ENCODE measurements at regions not wholly inside any gene's neighbourhood (a gene's known extent, or its start where the extent isn't known, plus 50 kb on each side); places are given as distances from the start of the nearest gene placed in this dataset.
"Not testable (repeated sequence)": the region's sequence is repeated elsewhere in the genome, so short reads cannot be mapped to it uniquely, and the experiment has no call there.

DNA sequence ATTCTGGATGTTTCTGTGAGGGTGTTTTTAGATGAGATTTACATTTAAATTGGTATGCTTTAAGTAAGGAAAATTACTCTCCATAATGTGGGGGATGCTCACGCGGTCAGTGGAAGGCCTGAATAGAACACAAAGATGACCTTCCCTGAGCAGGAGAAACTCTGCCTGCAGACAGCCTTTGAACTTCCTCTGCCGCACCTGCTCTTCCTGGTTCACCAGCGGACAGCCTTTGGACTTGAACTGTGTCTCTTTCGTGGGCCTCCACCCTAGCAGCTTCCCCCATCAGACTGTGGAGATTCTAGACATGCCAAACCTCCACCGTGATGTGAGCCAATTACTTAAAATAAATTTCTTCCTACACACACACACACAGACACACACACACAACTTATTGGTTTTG lies 210.7 kb downstream of the EFCAB11 start:
- DNase-seq (ENCODE audit: low read depth, low spot score): no peak

DNA sequence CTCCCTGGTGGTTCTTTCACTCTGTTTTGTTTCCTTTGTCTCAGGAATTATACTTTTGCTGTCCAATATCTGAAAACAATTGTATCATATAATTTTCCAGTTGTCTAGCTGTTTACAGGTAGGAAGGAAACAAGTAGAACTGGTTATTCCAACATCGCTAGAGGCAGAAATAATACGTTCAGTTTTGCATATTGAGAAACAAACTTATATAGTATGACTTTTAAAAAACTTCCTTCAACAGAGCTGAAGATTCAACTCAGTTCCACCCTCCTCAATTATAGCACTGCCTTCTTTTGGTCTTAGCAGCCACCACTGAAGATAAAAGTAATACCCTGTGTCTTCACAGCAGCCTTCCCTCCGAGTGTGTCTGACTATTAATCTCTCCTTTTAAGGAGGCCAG lies 214.3 kb downstream of the EFCAB11 start:
- no peak for DNase-seq (ENCODE audit: low read depth, low spot score)

- no peak for DNase-seq (ENCODE audit: low read depth, low spot score)
Observed at GRCh38 chr14:89736881-89737280, 217.6 kb downstream of the EFCAB11 start.

DNA sequence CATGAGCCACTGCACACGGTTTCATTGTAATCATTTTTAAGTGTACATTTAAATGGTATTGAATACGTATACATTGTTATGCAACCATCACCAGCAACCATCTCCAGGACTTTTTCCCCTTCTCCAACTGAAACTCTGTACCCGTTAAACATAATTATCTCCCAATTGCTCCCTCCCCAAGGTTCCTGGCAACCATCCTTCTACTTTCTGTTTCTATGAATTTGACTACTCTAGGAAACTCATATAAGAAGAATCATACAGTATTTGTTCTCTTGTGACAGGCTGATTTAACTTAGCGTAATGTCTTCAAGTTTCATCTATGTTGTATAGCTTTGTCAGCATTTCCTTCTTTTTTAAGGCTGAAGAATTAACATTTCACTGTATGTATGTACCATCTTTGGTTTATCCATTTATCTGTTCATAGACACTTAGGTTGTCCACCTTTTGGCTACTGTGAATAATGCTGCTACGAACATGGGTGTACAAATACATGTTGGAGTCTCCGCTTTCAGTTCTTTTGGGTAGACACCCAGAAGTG lies 223.1 kb downstream of the EFCAB11 start:
- no peak for DNase-seq (ENCODE audit: low read depth, low spot score)

- no peak for DNase-seq (ENCODE audit: low read depth, low spot score)
Observed at GRCh38 chr14:89730687-89731086, 223.8 kb downstream of the EFCAB11 start.

DNA sequence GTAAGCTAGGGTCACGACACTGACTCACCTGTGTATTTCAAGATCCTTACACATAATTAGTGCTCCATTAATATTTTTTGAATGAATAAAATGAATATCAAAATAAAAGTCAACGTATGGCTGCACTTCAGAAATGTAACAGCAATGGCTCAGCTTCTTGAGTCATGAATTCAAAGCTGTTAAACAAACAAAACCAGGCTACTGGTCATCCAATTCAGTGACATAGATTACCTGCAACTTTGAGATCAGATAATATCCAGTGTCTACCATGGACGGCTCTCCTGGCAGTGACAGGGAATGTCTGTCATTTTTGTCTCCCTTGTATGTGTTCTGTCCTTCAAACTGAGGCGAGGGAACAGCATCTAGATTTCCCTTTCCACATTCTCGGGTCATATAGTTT lies 225.6 kb downstream of the EFCAB11 start:
- no peak for DNase-seq (ENCODE audit: low read depth, low spot score)

GRCh38 chr14:89726226-89726625 lies 228.3 kb downstream of the EFCAB11 start:
- DNase-seq (ENCODE audit: low read depth, low spot score): not testable (repeated sequence)

DNA sequence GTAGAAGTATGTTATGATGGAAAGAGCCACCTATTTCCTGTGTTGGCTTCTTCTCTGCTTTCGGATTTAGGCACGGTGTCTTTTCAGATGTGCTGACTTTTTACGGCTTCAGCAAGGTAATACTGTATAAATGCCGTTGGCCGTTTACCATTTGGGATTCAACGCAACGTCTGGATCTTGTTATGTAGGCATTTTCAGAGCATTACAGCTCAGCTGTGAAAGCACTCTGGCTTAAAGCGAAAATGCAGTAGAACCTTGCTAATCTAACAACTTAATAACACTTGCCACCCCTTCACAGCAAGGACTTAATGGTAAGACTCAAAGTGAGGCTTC lies 229.9 kb downstream of the EFCAB11 start:
- no peak for DNase-seq (ENCODE audit: low read depth, low spot score)

DNA sequence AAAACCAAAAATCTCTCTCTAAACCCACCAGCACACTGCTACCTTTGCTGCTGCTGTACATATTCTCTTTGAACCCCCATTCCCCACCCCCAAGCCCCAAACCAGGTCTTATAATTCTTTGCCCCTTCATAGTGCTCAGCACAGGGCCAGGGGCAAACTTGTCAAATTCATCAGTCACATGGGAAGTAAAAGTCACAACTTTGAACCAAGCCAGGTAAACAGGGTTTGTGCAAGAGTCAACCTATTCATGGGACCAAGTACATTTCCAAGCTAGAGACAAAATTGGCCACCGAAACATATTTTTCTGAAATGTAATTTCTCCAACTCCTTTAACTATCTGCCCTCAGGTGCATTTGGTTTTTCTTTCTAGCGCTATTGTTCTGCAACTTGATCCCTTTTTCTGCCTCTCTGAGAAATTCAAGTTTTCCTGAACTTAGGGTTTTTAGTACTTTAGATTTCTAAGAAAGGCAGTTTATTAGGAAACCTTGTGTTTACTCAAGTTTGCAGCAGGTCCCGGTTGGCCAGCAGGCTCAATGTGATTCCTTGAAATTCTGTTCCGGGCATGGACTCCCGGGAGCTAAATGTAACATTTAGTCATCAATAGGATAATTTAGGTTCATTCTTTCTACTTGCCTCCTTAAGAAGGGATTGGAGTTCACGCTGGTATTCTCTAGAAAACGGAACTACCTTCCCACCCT lies 230.5 kb downstream of the EFCAB11 start:
- no peak for DNase-seq (ENCODE audit: low read depth, low spot score)

- no peak for DNase-seq (ENCODE audit: low read depth, low spot score)
Observed at GRCh38 chr14:89721956-89722355, 232.6 kb downstream of the EFCAB11 start.

GRCh38 chr14:89720741-89721729 lies 233.5 kb downstream of the EFCAB11 start:
- peak; percentile 13 for DNase-seq (ENCODE audit: low read depth, low spot score)

GRCh38 chr14:89720076-89720687 lies 234.3 kb downstream of the EFCAB11 start:
- DNase-seq (ENCODE audit: low read depth, low spot score): no peak

GRCh38 chr14:89719366-89720075 lies 235.0 kb downstream of the EFCAB11 start:
- no peak for DNase-seq (ENCODE audit: low read depth, low spot score)

DNA sequence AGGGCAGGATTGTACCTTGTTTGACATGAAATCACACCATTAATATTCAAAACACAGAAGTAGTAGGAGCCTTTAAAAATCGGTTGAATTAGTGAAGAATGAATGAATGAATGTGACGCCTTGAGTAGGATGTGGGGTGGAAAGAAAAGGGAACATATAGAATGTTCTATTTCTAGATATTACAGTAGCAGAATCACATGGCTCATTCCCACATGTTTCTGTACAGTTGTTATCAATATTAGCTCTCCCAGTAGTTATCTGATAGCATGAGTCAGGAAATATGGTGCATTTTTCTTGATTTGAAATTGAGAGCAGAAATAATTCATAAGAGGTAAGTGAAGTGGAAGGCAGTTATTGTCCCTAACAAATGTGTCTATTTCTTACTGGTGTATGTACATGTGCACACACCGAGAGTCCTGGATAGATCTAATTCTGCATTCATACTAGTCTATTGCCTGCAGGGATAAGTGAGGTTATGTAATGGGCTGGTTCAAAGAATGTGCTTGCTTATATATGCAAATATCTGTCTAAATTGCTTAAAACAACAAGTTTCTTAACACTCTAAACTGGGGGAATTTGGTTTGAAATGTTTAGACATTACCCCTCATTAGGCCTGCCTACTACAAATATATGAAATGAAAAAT lies 245.4 kb downstream of the EFCAB11 start:
- DNase-seq (ENCODE audit: low read depth, low spot score): no peak

DNA sequence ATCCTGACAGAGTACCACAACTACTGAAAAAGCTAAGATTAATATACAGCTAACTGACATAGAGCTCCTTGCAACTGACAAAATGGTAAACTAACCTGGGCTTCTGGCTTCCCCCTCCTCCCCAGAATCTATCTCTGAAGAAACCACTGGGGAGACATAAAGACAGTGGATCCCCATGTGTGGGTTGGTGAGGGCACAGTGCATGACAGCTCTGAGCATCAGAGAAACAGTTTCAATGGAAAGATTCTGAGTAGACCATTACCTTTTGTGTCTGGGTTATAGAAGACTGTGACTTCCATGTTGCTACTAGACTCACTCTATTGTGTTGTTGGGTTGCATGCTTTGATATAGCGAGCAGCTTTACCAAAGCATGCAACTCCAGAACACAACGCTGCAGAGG lies 247.4 kb downstream of the EFCAB11 start:
- DNase-seq (ENCODE audit: low read depth, low spot score): no peak

GRCh38 chr14:89702876-89703200 lies 251.7 kb downstream of the EFCAB11 start:
- no peak for DNase-seq (ENCODE audit: low read depth, low spot score)

DNA sequence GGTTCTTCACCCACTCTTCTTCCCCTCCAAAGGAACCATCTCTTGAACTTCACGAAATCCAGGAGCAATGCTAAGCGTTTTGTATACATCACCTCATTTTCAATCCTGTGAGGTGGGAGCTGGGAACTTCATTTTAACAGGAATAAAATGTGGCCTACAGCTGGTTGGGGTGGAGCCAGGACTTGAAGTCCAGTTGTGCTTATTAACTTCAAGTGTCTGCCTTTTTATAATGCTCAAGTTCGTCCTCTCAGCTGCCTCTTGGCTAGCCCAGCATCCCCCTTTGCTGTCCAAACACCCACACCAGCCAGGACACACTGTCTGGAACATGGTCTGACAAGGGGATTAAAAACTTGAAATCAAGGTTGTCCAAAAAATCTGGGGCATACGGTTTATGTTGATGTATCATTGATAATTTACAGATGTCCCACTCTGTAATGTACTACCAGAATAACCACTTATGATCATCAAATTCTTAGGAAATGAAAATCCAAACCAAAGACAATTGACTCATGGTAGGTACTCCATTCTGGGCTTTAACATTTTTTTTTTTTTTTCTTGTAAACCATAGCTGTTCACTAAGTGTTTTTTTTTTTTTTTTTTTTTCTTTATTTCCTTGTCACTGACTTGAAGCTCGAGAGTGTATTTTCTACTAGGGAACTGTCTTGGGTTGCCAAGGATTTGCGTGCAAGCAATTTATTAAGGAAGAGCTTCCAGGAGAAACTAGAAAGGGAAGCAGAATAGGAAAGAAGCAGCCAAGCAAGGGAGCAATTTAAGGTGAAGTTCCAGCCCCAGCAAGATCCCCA lies 252.3 kb downstream of the EFCAB11 start:
- DNase-seq (ENCODE audit: low read depth, low spot score): no peak

DNA sequence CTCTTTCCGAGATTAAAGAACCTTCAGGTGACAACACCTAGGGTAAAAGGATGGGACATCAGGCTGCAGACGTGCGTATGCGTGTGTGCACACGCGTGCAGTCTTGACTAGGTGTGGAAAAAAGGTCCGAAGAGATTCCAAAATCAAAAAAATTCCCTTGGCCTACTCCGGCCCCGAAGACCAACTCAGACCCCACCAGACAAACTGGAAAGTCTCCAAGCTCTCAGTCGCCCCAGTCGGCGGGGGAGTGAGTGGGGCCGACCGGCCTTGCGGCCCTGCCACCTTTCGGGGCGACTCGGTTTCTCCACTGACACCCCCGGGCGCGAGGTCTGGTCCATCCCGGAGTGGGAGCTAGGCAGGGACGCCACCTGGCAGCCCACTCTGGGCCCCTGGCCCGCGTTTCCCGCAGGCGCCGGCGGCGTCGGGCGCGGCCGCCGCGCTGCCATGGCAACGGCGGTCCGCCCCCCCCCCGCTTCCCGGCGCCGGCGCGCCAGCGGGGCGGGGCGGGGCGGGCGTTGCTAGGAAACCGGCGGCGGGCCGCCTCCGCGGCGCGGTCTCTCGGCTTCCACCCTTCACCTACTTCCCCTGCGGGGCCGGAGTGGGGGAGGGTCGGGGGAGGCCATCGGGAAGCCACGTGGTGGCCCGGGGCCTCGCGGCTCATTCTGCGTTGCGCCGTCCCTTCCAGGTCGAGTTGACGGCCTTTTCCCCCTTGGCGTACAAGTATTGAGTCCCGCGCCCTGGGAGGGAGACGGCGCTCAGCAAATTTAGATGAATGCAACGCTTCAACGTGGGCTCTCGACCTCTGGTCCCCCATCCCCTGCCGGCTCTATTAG lies 253.1 kb downstream of the EFCAB11 start:
- DNase-seq (ENCODE audit: low read depth, low spot score): peak; percentile 58

DNA sequence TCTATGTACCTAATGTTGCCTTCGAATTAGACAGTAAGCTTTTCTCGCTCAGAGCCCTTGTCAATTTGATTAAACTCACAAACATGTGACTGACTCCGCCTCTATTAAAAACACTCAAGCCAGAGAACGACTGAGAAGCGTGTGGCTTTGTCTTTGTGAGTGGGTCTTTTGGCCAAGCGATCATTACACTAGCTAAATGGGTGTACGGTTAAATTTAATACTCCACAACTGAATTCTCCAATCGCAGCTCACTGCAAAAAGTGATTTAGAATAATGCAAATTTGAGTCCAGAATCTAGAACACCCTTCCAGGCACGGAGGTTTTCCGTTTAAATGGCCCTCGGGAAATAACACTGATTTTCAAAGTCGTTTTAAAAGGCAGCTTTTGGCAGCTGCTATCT lies 253.7 kb downstream of the EFCAB11 start:
- DNase-seq (ENCODE audit: low read depth, low spot score): no peak

DNA sequence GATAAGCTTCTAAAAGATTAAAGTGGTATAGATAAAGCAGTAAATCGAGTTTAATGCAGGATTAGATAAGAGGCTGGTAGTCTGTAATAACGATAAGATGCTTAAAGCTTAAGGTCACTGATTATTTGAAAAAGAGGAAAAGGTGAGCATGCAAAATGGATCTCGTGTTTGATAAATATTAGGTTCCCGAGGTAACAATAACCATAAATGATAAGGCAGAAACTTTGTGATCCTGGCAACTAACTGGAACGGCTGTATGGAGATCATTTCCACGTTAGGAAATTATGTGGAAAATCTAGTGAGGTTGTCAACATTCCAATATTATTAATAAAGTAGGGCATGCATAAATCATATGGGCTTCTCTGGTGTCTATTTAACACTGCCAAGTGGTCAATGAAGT lies 255.5 kb downstream of the EFCAB11 start:
- no peak for DNase-seq (ENCODE audit: low read depth, low spot score)
